Neural progenitor cell (in vitro differentiated cells): ENCODE measurements at regions not wholly inside any gene's neighbourhood (a gene's known extent, or its start where the extent isn't known, plus 50 kb on each side); places are given as distances from the start of the nearest gene placed in this dataset.

Source experiments
- EZH2phosphoT487 ChIP-seq: fragments of 200-600 bp; sonication (generic); IDR thresholded peaks from 2 replicates; pipeline ENCODE4 v1.6.1; 2017; ENCODE audit warnings: antibody characterized with exemption
- TF ChIP-seq, protein P1 (sequence below): fragments of 200-600 bp; sonication (generic); IDR thresholded peaks from 2 replicates; pipeline ENCODE4 v1.5.1; 2017; ENCODE audit warnings: antibody characterized with exemption, mild to moderate bottlenecking

- TF ChIP-seq EZH2phosphoT487 = no peak
- TF ChIP-seq, protein P1, sequence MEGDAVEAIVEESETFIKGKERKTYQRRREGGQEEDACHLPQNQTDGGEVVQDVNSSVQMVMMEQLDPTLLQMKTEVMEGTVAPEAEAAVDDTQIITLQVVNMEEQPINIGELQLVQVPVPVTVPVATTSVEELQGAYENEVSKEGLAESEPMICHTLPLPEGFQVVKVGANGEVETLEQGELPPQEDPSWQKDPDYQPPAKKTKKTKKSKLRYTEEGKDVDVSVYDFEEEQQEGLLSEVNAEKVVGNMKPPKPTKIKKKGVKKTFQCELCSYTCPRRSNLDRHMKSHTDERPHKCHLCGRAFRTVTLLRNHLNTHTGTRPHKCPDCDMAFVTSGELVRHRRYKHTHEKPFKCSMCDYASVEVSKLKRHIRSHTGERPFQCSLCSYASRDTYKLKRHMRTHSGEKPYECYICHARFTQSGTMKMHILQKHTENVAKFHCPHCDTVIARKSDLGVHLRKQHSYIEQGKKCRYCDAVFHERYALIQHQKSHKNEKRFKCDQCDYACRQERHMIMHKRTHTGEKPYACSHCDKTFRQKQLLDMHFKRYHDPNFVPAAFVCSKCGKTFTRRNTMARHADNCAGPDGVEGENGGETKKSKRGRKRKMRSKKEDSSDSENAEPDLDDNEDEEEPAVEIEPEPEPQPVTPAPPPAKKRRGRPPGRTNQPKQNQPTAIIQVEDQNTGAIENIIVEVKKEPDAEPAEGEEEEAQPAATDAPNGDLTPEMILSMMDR = no peak
Observed at GRCh38 chr10:121112136-121112535, 261.0 kb downstream of the WDR11 start.
